Neural crest cell (in vitro differentiated cells): ENCODE measurements at regions not wholly inside any gene's neighbourhood (a gene's known extent, or its start where the extent isn't known, plus 50 kb on each side); places are given as distances from the start of the nearest gene placed in this dataset.

Source experiments
- DNase-seq: peaks from one replicate; pipeline ENCODE4 v3.0.0; 2021; ENCODE audit warnings: low read depth, mixed read lengths, low spot score
- H3K27ac Mint-ChIP-seq: one replicate; pipeline ENCODE4 v1.8.0; 2021; ENCODE audit warnings: mild to moderate bottlenecking, mixed read lengths; ENCODE audit not compliant: unreplicated experiment
- H3K27me3 Mint-ChIP-seq: 2 replicates; pipeline ENCODE4 v1.8.0; 2021; ENCODE audit warnings: low read depth, mild to moderate bottlenecking, mixed read lengths
- H3K36me3 Mint-ChIP-seq: 2 replicates; pipeline ENCODE4 v1.8.0; 2021; ENCODE audit warnings: low read depth, mild to moderate bottlenecking, mixed read lengths
- H3K4me1 Mint-ChIP-seq: 2 replicates; pipeline ENCODE4 v1.8.0; 2021; ENCODE audit warnings: mixed read lengths
- H3K4me3 Mint-ChIP-seq: one replicate; pipeline ENCODE4 v1.8.0; 2021; ENCODE audit warnings: mild to moderate bottlenecking, mixed read lengths
- H3K9me3 Mint-ChIP-seq: 2 replicates; pipeline ENCODE4 v1.8.0; 2021; ENCODE audit warnings: mixed read lengths
- TF ChIP-seq, protein P1 (sequence below): fragments of 200-600 bp; sonication (generic); conservative IDR thresholded peaks from 2 replicates; pipeline ENCODE4 v1.5.0; 2021; ENCODE audit warnings: antibody characterized with exemption, mild to moderate bottlenecking

DNA sequence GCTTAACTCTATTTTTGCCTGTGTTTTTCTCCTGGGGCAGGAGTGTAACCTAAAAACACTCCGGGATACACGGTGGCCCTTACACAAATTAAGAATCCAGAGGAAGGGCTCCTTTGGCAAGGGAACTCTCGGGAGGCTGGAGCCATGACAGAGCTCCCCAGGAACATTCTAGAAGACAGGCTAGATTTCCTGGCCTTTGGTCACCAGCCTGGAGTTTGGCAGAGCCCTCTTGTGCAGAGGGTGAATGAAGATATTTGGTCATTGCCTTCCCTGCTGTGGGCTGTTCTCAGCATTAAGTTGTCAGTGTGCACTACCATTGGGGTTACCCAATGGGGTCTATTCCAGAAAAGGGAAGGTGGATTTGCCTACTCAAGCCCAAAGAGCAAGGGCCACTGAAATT lies 53.8 kb upstream of the LNX1 start:
- Mint-ChIP-seq H3K4me3 (no peak overlapping the region), H3K27me3 (no peaks in the 10 kb centered on the region), H3K36me3 (no peaks in the 10 kb centered on the region), H3K27ac (no peak overlapping the region), H3K9me3 (no peaks in the 10 kb centered on the region), H3K4me1 (peaks cover 15% of the 10 kb centered on the region)
- TF ChIP-seq, protein P1, sequence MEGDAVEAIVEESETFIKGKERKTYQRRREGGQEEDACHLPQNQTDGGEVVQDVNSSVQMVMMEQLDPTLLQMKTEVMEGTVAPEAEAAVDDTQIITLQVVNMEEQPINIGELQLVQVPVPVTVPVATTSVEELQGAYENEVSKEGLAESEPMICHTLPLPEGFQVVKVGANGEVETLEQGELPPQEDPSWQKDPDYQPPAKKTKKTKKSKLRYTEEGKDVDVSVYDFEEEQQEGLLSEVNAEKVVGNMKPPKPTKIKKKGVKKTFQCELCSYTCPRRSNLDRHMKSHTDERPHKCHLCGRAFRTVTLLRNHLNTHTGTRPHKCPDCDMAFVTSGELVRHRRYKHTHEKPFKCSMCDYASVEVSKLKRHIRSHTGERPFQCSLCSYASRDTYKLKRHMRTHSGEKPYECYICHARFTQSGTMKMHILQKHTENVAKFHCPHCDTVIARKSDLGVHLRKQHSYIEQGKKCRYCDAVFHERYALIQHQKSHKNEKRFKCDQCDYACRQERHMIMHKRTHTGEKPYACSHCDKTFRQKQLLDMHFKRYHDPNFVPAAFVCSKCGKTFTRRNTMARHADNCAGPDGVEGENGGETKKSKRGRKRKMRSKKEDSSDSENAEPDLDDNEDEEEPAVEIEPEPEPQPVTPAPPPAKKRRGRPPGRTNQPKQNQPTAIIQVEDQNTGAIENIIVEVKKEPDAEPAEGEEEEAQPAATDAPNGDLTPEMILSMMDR: no peak
- no peak for DNase-seq

DNA sequence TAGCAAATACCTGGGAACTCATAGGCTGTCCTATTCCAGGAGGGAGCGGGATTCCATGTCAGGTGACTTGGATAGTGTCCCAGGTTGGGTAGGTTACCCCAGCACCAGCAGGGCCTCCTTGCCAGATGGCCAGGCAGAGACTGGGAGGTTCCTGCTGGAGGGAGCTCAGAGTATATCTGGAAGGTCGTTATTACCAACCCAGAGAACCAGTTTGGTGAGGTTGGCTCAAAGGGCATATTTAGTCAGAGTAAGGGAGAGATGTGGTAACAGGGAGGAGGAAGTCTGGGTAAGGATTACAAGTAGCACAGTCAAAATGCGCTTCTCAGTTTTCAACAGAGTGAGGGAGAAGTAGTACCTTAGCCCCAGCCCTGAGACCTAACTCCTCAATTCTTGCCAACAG lies 53.3 kb upstream of the LNX1 start:
- Mint-ChIP-seq H3K36me3 (no peaks in the 10 kb centered on the region), H3K4me3 (no peak overlapping the region), H3K27me3 (no peaks in the 10 kb centered on the region), H3K4me1 (peaks cover 17% of the 10 kb centered on the region), H3K27ac (no peak overlapping the region), H3K9me3 (no peaks in the 10 kb centered on the region)
- TF ChIP-seq, protein P1: no peak
- DNase-seq: no peak
